ENCODE measurements at regions not wholly inside any gene's neighbourhood (a gene's known extent, or its start where the extent isn't known, plus 50 kb on each side); places are given as distances from the start of the nearest gene placed in this dataset.

DNA sequence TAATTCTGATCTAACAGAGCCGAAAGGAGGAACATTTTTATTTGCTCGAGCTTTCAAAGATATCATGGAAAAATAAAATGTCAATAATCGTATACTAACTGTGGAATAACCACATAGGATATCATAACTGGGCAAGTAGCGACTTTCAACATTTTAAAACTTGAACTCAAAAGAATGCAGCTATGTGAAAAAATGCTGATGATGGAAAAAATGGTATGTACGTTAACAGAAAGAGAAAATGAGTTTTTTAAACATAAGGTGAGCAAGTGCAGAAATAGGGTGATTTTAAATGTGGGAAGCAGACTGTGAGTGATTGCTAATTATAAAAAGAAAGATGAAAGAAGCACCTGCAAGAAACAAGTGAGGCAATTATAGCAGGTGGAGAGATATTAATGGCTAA lies 238.3 kb upstream of the HSF2 start:
- TF ChIP-seq, protein P1, sequence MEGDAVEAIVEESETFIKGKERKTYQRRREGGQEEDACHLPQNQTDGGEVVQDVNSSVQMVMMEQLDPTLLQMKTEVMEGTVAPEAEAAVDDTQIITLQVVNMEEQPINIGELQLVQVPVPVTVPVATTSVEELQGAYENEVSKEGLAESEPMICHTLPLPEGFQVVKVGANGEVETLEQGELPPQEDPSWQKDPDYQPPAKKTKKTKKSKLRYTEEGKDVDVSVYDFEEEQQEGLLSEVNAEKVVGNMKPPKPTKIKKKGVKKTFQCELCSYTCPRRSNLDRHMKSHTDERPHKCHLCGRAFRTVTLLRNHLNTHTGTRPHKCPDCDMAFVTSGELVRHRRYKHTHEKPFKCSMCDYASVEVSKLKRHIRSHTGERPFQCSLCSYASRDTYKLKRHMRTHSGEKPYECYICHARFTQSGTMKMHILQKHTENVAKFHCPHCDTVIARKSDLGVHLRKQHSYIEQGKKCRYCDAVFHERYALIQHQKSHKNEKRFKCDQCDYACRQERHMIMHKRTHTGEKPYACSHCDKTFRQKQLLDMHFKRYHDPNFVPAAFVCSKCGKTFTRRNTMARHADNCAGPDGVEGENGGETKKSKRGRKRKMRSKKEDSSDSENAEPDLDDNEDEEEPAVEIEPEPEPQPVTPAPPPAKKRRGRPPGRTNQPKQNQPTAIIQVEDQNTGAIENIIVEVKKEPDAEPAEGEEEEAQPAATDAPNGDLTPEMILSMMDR (tag by site-specific recombination; IDR thresholded peaks at IDR 0.05) = no peak
- TF ChIP-seq ZBTB1 (tag by site-specific recombination; IDR thresholded peaks at IDR 0.05) = no peak
- TF ChIP-seq, protein P2, sequence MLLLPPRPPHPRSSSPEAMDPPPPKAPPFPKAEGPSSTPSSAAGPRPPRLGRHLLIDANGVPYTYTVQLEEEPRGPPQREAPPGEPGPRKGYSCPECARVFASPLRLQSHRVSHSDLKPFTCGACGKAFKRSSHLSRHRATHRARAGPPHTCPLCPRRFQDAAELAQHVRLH (tag by site-specific recombination; IDR thresholded peaks at IDR 0.05) = no peak
- TF ChIP-seq ZNF777 (tag by site-specific recombination; IDR thresholded peaks at IDR 0.05; ENCODE audit: borderline replicate concordance) = no peak
- no peak for TF ChIP-seq ZNF274 (IDR thresholded peaks at IDR 0.05; ENCODE audit: low read length)
- TF ChIP-seq ZNF274 (tag by site-specific recombination; IDR thresholded peaks at IDR 0.05; ENCODE audit: borderline replicate concordance) = no peak
- TF ChIP-seq ZNF404 (tag by site-specific recombination; IDR thresholded peaks at IDR 0.05) = no peak
- TF ChIP-seq ZNF138 (tag by site-specific recombination; IDR thresholded peaks at IDR 0.05; ENCODE audit: borderline replicate concordance) = no peak
- TF ChIP-seq, protein P3, sequence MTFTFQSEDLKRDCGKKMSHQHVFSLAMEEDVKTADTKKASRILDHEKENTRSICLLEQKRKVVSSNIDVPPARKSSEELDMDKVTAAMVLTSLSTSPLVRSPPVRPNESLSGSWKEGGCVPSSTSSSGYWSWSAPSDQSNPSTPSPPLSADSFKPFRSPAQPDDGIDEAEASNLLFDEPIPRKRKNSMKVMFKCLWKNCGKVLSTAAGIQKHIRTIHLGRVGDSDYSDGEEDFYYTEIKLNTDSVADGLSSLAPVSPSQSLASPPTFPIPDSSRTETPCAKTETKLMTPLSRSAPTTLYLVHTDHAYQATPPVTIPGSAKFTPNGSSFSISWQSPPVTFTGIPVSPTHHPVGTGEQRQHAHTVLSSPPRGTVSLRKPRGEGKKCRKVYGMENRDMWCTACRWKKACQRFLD (tag by site-specific recombination; IDR thresholded peaks at IDR 0.05) = no peak
- no peak for TF ChIP-seq MEIS1 (CRISPR knock-in tag; IDR thresholded peaks at IDR 0.05; ENCODE audit: borderline replicate concordance)
- no peak for TF ChIP-seq ZNF266 (tag by site-specific recombination; IDR thresholded peaks at IDR 0.05; ENCODE audit: low read depth)
- no peak for TF ChIP-seq YY1 (tag by site-specific recombination; IDR thresholded peaks at IDR 0.05)
- no peak for TF ChIP-seq RBAK (tag by site-specific recombination; IDR thresholded peaks at IDR 0.05)
- TF ChIP-seq, protein P4, sequence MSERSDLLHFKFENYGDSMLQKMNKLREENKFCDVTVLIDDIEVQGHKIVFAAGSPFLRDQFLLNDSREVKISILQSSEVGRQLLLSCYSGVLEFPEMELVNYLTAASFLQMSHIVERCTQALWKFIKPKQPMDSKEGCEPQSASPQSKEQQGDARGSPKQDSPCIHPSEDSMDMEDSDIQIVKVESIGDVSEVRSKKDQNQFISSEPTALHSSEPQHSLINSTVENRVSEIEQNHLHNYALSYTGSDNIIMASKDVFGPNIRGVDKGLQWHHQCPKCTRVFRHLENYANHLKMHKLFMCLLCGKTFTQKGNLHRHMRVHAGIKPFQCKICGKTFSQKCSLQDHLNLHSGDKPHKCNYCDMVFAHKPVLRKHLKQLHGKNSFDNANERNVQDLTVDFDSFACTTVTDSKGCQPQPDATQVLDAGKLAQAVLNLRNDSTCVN (tag by site-specific recombination; optimal IDR thresholded peaks at IDR 0.05) = no peak
- no peak for TF ChIP-seq MYNN (tag by site-specific recombination; IDR thresholded peaks at IDR 0.05; ENCODE audit: borderline replicate concordance)
